WTC11 (cell line): ENCODE measurements at regions not wholly inside any gene's neighbourhood (a gene's known extent, or its start where the extent isn't known, plus 50 kb on each side); places are given as distances from the start of the nearest gene placed in this dataset.

Experiments used
- ATAC-seq: fragments of 200-7000 bp; cut with Tn5 transposase; 2 replicates; pipeline ENCODE4 v1.10.0; 2021; ENCODE audit warnings: mild to moderate bottlenecking, moderate library complexity
- CTCF ChIA-PET: fragments of 300-600 bp; sonication (Branson Sonifier 250); formaldehyde crosslinking; loops from one replicate; lab custom pipeline; 2021; ENCODE audit warnings: antibody characterized with exemption; lab: Charles Lee
- POLR2A ChIA-PET: fragments of 350-600 bp; sonication (Branson Sonifier 250); formaldehyde crosslinking; loops from one replicate; lab custom pipeline; 2021; ENCODE audit warnings: antibody characterized with exemption; lab: Charles Lee
- DNase-seq: peaks from one replicate; pipeline ENCODE4 v3.0.0; 2021; ENCODE audit warnings: low spot score
- H3K27ac Mint-ChIP-seq: 2 replicates; pipeline ENCODE4 v1.8.0; 2021; ENCODE audit warnings: mixed read lengths
- H3K27me3 Mint-ChIP-seq: 2 replicates; pipeline ENCODE4 v1.8.0; 2021; ENCODE audit warnings: low read depth, mild to moderate bottlenecking, moderate library complexity, mixed read lengths
- H3K36me3 Mint-ChIP-seq: 2 replicates; pipeline ENCODE4 v1.8.0; 2021; ENCODE audit warnings: mixed read lengths
- H3K4me1 Mint-ChIP-seq: 2 replicates; pipeline ENCODE4 v1.8.0; 2022; ENCODE audit warnings: mixed read lengths
- H3K4me3 Mint-ChIP-seq: 2 replicates; pipeline ENCODE4 v1.8.0; 2021; ENCODE audit warnings: mild to moderate bottlenecking, moderate library complexity, mixed read lengths
- H3K9me3 Mint-ChIP-seq: 2 replicates; pipeline ENCODE4 v1.8.0; 2021; ENCODE audit warnings: mixed read lengths
- ATF1 ChIP-seq: sonication (generic); formaldehyde crosslinking; IDR thresholded peaks from 2 replicates; pipeline ENCODE4 v1.8.1; 2023; ENCODE audit warnings: mild to moderate bottlenecking, moderate library complexity, missing genetic modification reagents
- ETV6 ChIP-seq: sonication (generic); formaldehyde crosslinking; IDR thresholded peaks from 2 replicates; pipeline ENCODE4 v1.8.1; 2022; ENCODE audit warnings: mild to moderate bottlenecking, missing genetic modification reagents
- GRHL2 ChIP-seq: fragments of 250-450 bp; sonication (Bioruptor Pico); IDR thresholded peaks from 2 replicates; pipeline ENCODE4 v1.8.0; 2022; ENCODE audit warnings: mild to moderate bottlenecking, moderate library complexity; ENCODE audit not compliant: insufficient replicate concordance, severe bottlenecking
- HMGA2 ChIP-seq: fragments of 250-450 bp; sonication (Bioruptor Pico); IDR thresholded peaks from 2 replicates; pipeline ENCODE4 v1.4.0; 2021; ENCODE audit warnings: mild to moderate bottlenecking, moderate library complexity
- JUN ChIP-seq: sonication (generic); formaldehyde crosslinking; IDR thresholded peaks from 2 replicates; pipeline ENCODE4 v1.8.0; 2023; ENCODE audit warnings: mild to moderate bottlenecking, missing genetic modification reagents
- NFATC4 ChIP-seq: fragments of 250-450 bp; sonication (Bioruptor Pico); IDR thresholded peaks from 2 replicates; pipeline ENCODE4 v1.9.0; 2021; ENCODE audit warnings: mild to moderate bottlenecking
- NR1H2 ChIP-seq: sonication (generic); formaldehyde crosslinking; IDR thresholded peaks from 2 replicates; pipeline ENCODE4 v1.9.0; 2021; ENCODE audit warnings: mild to moderate bottlenecking, moderate library complexity, missing genetic modification reagents
- PRRX2 ChIP-seq: fragments of 250-450 bp; sonication (Bioruptor Pico); IDR thresholded peaks from 2 replicates; pipeline ENCODE4 v1.8.0; 2021; ENCODE audit warnings: mild to moderate bottlenecking
- RORB ChIP-seq: fragments of 250-450 bp; sonication (Bioruptor Pico); IDR thresholded peaks from 2 replicates; pipeline ENCODE4 v1.9.0; 2021; ENCODE audit warnings: mild to moderate bottlenecking
- SMAD3 ChIP-seq: sonication (generic); formaldehyde crosslinking; IDR thresholded peaks from 2 replicates; pipeline ENCODE4 v1.8.0; 2022; ENCODE audit warnings: missing genetic modification reagents, mild to moderate bottlenecking, borderline replicate concordance
- ZNF121 ChIP-seq: sonication (generic); formaldehyde crosslinking; IDR thresholded peaks from 2 replicates; pipeline ENCODE4 v1.8.0; 2023; ENCODE audit warnings: missing genetic modification reagents
- ZNF423 ChIP-seq: fragments of 250-450 bp; sonication (Bioruptor Pico); IDR thresholded peaks from 2 replicates; pipeline ENCODE4 v2.1.2; 2022; ENCODE audit warnings: mild to moderate bottlenecking, moderate library complexity
- ZNF671 ChIP-seq: fragments of 250-450 bp; sonication (Bioruptor Pico); IDR thresholded peaks from 2 replicates; pipeline ENCODE4 v1.8.0; 2021; ENCODE audit warnings: mild to moderate bottlenecking
- TF ChIP-seq, protein P1 (sequence below): sonication (generic); formaldehyde crosslinking; IDR thresholded peaks from 2 replicates; pipeline ENCODE4 v1.8.0; 2022; ENCODE audit warnings: mild to moderate bottlenecking, missing genetic modification reagents
- TF ChIP-seq, protein P2 (sequence below): fragments of 250-450 bp; sonication (Bioruptor Pico); conservative IDR thresholded peaks from 2 replicates; pipeline ENCODE4 v1.9.0; 2021; ENCODE audit warnings: mild to moderate bottlenecking
- TF ChIP-seq, protein P3 (sequence below): sonication (generic); formaldehyde crosslinking; IDR thresholded peaks from 2 replicates; pipeline ENCODE4 v1.8.1; 2023; ENCODE audit warnings: mild to moderate bottlenecking, missing genetic modification reagents
- TF ChIP-seq, protein P4 (sequence below): sonication (generic); formaldehyde crosslinking; IDR thresholded peaks from 2 replicates; pipeline ENCODE4 v1.8.0; 2023; ENCODE audit warnings: missing genetic modification reagents, mild to moderate bottlenecking, borderline replicate concordance
- TF ChIP-seq, protein P5 (sequence below): sonication (generic); formaldehyde crosslinking; IDR thresholded peaks from 2 replicates; pipeline ENCODE4 v1.8.0; 2022; ENCODE audit warnings: missing genetic modification reagents

DNA sequence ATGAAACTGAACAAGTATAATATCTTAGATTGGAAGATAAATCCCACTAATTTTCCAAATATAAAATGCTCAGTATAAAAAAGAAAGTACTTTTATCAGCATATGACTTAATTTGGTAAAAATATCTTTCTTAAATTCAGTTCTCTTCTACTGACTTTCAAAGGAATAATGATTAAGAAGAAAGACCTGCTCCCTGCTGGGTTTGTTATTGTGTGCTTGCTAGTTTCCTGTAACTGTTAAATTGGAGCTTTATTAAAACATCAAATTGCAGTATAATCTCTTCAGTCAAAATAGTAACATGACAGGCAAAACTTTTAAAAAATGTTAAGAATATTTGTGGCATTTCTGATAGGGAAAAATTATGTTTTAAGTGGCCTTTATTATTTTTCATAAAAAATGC, 1317.4 kb upstream of the CDH2 start:
- ATAC-seq (no peak), DNase-seq (no peak)
- no peaks in the 10 kb centered on the region for H3K36me3 Mint-ChIP-seq
- no peak for TF ChIP-seq ZNF423 (CRISPR knock-in tag)
- TF ChIP-seq, protein P1, sequence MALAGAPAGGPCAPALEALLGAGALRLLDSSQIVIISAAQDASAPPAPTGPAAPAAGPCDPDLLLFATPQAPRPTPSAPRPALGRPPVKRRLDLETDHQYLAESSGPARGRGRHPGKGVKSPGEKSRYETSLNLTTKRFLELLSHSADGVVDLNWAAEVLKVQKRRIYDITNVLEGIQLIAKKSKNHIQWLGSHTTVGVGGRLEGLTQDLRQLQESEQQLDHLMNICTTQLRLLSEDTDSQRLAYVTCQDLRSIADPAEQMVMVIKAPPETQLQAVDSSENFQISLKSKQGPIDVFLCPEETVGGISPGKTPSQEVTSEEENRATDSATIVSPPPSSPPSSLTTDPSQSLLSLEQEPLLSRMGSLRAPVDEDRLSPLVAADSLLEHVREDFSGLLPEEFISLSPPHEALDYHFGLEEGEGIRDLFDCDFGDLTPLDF (CRISPR knock-in tag) = no peak
- no peak for TF ChIP-seq ZNF671 (CRISPR knock-in tag)
- TF ChIP-seq HMGA2 (CRISPR knock-in tag) = no peak
- TF ChIP-seq, protein P2, sequence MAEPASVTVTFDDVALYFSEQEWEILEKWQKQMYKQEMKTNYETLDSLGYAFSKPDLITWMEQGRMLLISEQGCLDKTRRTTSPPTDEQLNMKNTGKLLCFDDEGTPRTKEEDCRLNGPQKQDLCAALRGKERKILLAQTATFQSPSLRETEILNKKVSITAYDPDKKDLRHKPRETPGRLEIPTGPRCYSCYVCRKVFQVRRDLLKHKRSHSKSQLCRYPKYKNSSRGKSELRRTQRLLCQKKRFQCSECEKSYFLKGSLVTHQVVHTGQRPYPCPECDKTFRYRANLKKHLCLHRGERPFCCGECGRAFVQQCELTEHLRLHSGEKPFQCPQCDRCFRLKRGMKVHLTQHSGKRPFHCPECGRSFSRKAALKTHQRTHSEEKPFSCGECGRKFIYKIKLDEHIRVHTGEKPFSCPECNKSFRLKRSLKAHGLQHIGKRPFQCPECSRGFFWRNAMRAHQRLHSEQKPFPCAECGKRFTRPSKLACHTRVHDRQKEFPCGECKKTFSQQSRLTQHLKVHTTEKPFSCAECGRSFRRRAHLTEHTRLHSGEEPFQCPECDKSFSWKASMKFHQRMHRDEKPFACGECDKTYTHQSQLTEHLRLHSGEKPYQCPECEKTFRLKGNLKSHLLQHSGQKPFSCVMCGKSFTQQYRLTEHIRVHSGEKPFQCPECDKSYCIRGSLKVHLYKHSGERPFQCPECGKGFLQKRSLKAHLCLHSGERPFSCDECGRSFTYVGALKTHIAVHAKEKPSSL (CRISPR knock-in tag) = no peak
- TF ChIP-seq RORB (CRISPR knock-in tag) = no peak
- TF ChIP-seq PRRX2 (CRISPR knock-in tag) = no peak
- TF ChIP-seq ETV6 (CRISPR knock-in tag) = no peak
- TF ChIP-seq, protein P3, sequence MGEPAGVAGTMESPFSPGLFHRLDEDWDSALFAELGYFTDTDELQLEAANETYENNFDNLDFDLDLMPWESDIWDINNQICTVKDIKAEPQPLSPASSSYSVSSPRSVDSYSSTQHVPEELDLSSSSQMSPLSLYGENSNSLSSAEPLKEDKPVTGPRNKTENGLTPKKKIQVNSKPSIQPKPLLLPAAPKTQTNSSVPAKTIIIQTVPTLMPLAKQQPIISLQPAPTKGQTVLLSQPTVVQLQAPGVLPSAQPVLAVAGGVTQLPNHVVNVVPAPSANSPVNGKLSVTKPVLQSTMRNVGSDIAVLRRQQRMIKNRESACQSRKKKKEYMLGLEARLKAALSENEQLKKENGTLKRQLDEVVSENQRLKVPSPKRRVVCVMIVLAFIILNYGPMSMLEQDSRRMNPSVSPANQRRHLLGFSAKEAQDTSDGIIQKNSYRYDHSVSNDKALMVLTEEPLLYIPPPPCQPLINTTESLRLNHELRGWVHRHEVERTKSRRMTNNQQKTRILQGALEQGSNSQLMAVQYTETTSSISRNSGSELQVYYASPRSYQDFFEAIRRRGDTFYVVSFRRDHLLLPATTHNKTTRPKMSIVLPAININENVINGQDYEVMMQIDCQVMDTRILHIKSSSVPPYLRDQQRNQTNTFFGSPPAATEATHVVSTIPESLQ = no peak
- no peak for TF ChIP-seq NFATC4 (CRISPR knock-in tag)
- TF ChIP-seq ATF1 (CRISPR knock-in tag) = no peak
- TF ChIP-seq GRHL2 (CRISPR knock-in tag) = no peak
- no peak for TF ChIP-seq JUN (CRISPR knock-in tag)
- TF ChIP-seq SMAD3 (CRISPR knock-in tag) = no peak
- TF ChIP-seq ZNF121 (CRISPR knock-in tag) = no peak
- TF ChIP-seq, protein P4, sequence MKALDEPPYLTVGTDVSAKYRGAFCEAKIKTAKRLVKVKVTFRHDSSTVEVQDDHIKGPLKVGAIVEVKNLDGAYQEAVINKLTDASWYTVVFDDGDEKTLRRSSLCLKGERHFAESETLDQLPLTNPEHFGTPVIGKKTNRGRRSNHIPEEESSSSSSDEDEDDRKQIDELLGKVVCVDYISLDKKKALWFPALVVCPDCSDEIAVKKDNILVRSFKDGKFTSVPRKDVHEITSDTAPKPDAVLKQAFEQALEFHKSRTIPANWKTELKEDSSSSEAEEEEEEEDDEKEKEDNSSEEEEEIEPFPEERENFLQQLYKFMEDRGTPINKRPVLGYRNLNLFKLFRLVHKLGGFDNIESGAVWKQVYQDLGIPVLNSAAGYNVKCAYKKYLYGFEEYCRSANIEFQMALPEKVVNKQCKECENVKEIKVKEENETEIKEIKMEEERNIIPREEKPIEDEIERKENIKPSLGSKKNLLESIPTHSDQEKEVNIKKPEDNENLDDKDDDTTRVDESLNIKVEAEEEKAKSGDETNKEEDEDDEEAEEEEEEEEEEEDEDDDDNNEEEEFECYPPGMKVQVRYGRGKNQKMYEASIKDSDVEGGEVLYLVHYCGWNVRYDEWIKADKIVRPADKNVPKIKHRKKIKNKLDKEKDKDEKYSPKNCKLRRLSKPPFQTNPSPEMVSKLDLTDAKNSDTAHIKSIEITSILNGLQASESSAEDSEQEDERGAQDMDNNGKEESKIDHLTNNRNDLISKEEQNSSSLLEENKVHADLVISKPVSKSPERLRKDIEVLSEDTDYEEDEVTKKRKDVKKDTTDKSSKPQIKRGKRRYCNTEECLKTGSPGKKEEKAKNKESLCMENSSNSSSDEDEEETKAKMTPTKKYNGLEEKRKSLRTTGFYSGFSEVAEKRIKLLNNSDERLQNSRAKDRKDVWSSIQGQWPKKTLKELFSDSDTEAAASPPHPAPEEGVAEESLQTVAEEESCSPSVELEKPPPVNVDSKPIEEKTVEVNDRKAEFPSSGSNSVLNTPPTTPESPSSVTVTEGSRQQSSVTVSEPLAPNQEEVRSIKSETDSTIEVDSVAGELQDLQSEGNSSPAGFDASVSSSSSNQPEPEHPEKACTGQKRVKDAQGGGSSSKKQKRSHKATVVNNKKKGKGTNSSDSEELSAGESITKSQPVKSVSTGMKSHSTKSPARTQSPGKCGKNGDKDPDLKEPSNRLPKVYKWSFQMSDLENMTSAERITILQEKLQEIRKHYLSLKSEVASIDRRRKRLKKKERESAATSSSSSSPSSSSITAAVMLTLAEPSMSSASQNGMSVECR (CRISPR knock-in tag) = no peak
- TF ChIP-seq NR1H2 = no peak
- TF ChIP-seq, protein P5, sequence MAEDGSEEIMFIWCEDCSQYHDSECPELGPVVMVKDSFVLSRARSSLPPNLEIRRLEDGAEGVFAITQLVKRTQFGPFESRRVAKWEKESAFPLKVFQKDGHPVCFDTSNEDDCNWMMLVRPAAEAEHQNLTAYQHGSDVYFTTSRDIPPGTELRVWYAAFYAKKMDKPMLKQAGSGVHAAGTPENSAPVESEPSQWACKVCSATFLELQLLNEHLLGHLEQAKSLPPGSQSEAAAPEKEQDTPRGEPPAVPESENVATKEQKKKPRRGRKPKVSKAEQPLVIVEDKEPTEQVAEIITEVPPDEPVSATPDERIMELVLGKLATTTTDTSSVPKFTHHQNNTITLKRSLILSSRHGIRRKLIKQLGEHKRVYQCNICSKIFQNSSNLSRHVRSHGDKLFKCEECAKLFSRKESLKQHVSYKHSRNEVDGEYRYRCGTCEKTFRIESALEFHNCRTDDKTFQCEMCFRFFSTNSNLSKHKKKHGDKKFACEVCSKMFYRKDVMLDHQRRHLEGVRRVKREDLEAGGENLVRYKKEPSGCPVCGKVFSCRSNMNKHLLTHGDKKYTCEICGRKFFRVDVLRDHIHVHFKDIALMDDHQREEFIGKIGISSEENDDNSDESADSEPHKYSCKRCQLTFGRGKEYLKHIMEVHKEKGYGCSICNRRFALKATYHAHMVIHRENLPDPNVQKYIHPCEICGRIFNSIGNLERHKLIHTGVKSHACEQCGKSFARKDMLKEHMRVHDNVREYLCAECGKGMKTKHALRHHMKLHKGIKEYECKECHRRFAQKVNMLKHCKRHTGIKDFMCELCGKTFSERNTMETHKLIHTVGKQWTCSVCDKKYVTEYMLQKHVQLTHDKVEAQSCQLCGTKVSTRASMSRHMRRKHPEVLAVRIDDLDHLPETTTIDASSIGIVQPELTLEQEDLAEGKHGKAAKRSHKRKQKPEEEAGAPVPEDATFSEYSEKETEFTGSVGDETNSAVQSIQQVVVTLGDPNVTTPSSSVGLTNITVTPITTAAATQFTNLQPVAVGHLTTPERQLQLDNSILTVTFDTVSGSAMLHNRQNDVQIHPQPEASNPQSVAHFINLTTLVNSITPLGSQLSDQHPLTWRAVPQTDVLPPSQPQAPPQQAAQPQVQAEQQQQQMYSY (CRISPR knock-in tag) = no peak
- POLR2A ChIA-PET = no interaction called here
- CTCF ChIA-PET = no interaction called here
- H3K9me3 Mint-ChIP-seq = peaks cover 6% of the 10 kb centered on the region
- peaks cover 3% of the 10 kb centered on the region for H3K4me1 Mint-ChIP-seq
- H3K27me3 Mint-ChIP-seq = no peaks in the 10 kb centered on the region
- H3K27ac Mint-ChIP-seq = no peak overlapping the region
- H3K4me3 Mint-ChIP-seq = no peak overlapping the region
